ENCODE measurements at regions not wholly inside any gene's neighbourhood (a gene's known extent, or its start where the extent isn't known, plus 50 kb on each side); places are given as distances from the start of the nearest gene placed in this dataset.

DNA sequence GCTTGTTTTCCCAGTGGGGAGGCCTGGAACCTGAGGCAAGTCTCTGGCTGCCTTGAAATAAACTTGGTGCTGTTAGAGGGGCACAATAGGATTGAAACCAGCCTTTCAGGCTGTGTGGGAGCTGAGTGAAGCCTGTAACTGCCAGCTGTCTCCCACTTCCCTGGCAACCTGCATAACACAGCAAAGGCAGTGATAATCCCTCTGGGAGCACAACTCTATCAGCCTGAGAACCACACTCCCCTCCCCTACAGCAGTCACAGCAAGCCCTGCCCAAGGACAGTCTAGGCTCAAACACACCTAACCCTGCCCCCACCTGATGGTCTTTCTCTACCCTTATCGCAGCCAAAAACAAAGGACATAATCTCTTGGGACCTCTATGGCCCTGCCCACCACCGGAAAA is 683.8 kb upstream of the ATXN8OS start:
- no peak for DNase-seq (ENCODE audit: low read depth)

DNA sequence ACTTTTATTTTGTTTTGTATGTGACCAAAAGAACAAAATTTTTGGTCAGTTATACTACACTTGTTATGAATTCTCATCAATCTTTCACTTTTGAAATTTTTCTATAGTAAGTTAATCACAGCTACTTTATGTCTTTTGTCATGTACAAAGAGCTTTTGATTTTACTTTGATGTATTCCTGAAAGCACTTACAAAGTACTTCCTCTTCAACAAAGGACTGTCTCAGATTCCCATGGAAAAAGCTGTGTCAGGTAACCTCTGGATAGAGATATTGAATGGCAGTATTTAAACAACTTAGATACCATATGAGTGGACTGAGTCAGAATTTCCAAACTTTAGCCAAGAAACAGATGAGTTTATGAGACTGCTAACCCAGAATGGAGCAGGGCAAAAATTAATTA is 689.3 kb upstream of the ATXN8OS start:
- no peak for DNase-seq (ENCODE audit: low read depth)

- no peak for DNase-seq (ENCODE audit: low read depth)
These were observed 696.9 kb upstream of the ATXN8OS start for GRCh38 chr13:69410761-69411160.

GRCh38 chr13:69391756-69392155 is 715.9 kb upstream of the ATXN8OS start:
- no peak for DNase-seq (ENCODE audit: low read depth)

GRCh38 chr13:69389899-69390298 is 717.7 kb upstream of the ATXN8OS start:
- peak; percentile 53 for DNase-seq (ENCODE audit: low read depth)

GRCh38 chr13:69373747-69374425 is 733.7 kb upstream of the ATXN8OS start:
- DNase-seq (ENCODE audit: low read depth), result no peak

DNA sequence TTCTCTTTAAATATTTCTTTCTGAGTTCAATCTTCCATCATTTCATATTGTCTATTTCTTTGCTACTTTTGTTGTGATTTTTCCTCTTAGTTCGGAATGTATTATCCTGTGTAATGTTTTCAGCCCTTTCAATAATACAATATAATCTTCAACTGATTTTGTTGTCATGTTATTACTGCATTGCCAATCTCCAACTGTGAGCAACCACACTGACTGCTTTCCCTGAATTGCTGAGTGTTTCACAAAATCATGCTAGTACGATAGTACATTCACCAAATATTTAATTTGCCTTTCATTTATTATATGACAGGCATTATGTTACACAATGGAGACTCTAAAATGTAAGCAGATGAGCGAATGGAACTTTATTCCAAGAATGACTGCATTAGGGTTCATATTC is 744.3 kb upstream of the ATXN8OS start:
- no peak for DNase-seq (ENCODE audit: low read depth)

GRCh38 chr13:69331245-69331644 is 776.4 kb upstream of the ATXN8OS start:
- DNase-seq (ENCODE audit: low read depth), result peak; percentile 21

GRCh38 chr13:69324090-69324886 is 783.3 kb upstream of the ATXN8OS start:
- peak; percentile 45 for DNase-seq (ENCODE audit: low read depth)

DNA sequence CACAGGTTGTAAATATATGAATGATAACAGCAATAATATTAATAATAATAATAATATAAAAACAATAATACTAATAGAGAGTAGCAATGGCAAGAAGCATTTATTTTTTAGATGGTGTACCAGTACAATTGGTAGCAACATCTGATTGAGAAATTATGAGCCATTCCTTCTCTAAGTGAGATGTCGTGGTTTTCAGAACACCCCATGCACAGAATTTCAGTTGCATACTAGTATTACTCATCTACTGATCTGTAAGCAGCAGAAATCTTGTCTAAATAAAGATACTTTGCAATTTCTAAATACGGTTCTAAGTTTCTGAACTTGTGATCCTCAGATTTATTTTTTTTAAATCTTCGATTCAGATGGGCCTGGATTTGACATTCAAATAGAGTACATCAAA is 788.0 kb upstream of the ATXN8OS start:
- peak; percentile 13 for DNase-seq (ENCODE audit: low read depth)

GRCh38 chr13:69315039-69315438 is 792.6 kb upstream of the ATXN8OS start:
- DNase-seq (ENCODE audit: low read depth), result no peak

GRCh38 chr13:69306766-69307165 is 800.9 kb upstream of the ATXN8OS start:
- DNase-seq (ENCODE audit: low read depth), result no peak

GRCh38 chr13:69300131-69300530 is 807.5 kb upstream of the ATXN8OS start:
- no peak for DNase-seq (ENCODE audit: low read depth)

GRCh38 chr13:69296130-69296529 is 811.5 kb upstream of the ATXN8OS start:
- DNase-seq (ENCODE audit: low read depth), result no peak

DNA sequence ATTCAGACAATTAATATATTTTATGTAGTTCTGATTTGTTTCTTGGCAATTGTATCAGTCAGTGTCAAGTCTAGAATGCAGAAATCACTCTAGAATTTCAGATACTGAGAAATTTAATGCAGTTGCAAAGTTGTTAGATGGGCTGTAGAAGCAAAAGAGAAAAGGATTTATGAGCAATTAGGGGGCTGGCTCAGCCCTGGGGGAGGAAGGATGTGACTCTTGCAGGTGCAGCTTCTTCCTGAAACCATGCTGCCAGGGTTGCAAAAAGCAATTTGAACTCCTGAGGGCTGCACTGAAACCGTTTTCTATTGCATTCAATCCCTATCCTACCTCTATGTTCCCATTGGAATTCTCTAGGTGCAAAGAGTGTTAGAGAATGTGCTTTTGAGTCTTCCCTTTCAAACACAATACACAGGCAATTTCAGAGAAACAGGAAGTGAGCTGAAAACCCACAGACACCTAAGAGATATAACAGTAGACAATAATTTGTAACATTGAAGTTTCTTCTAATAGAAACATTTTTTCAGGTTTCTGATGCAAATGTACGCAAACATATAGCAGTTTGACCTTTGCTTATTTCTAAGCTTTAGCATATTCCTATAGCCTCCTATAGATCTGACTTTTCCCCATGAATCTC is 814.7 kb upstream of the ATXN8OS start:
- no peak for DNase-seq (ENCODE audit: low read depth)

GRCh38 chr13:69291292-69291906 is 816.2 kb upstream of the ATXN8OS start:
- DNase-seq (ENCODE audit: low read depth), result no peak

- DNase-seq (ENCODE audit: low read depth), result no peak
These were observed 819.6 kb upstream of the ATXN8OS start for GRCh38 chr13:69288026-69288425.

- DNase-seq (ENCODE audit: low read depth), result no peak
These were observed 820.5 kb upstream of the ATXN8OS start for GRCh38 chr13:69287050-69287698.

GRCh38 chr13:69283837-69284236 is 823.8 kb upstream of the ATXN8OS start:
- no peak for DNase-seq (ENCODE audit: low read depth)

DNA sequence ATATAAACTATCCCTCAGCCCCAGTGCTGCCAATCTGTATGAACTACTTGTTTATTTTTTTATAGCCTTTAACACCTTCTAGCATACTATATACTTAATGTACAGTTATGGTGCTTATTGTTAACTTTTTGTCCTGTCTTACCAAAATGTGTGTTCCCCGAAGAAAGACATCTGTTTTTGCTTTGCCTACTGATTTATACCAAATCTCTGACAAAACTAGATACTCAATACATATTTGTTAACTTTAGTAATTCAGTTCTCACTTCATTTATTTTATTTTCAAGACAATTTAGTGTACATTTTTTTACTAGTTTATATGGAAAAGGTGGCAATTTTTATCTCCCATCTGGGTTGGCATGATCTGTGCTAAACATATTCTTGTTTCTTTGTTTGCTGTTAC is 824.3 kb upstream of the ATXN8OS start:
- no peak for DNase-seq (ENCODE audit: low read depth)

- no peak for DNase-seq (ENCODE audit: low read depth)
These were observed 827.2 kb upstream of the ATXN8OS start for GRCh38 chr13:69280399-69280798.

GRCh38 chr13:69279213-69279612 is 828.4 kb upstream of the ATXN8OS start:
- no peak for DNase-seq (ENCODE audit: low read depth)
